ENCODE measurements at regions not wholly inside any gene's neighbourhood (a gene's known extent, or its start where the extent isn't known, plus 50 kb on each side); places are given as distances from the start of the nearest gene placed in this dataset.

GRCh38 chr3:106204160-106204868, 335.5 kb upstream of the CBLB start:
- H3K27ac ChIP-seq, result no peak overlapping the region
- DNase-seq (ENCODE audit: low spot score), result no peak
- TF ChIP-seq CTCF (IDR thresholded peaks at IDR 0.05), result no peak
- no peak overlapping the region for H3K4me3 ChIP-seq

- Histone ChIP-seq H3K27ac (no peak overlapping the region), H3K4me3 (no peak overlapping the region)
- DNase-seq (ENCODE audit: low spot score), result no peak
- no peak for TF ChIP-seq CTCF (IDR thresholded peaks at IDR 0.05)
Measured at GRCh38 chr3:106206146-106206545, 337.3 kb upstream of the CBLB start.

- H3K27ac ChIP-seq, result no peak overlapping the region
- no peak overlapping the region for H3K4me3 ChIP-seq
- no peak for DNase-seq (ENCODE audit: low spot score)
- TF ChIP-seq CTCF (IDR thresholded peaks at IDR 0.05), result no peak
Measured at GRCh38 chr3:106206613-106207012, 337.8 kb upstream of the CBLB start.

GRCh38 chr3:106208251-106208650, 339.4 kb upstream of the CBLB start:
- TF ChIP-seq CTCF (IDR thresholded peaks at IDR 0.05), result no peak
- H3K4me3 ChIP-seq, result no peak overlapping the region
- no peak overlapping the region for H3K27ac ChIP-seq
- DNase-seq (ENCODE audit: low spot score), result no peak

- TF ChIP-seq CTCF (IDR thresholded peaks at IDR 0.05), result no peak
- Histone ChIP-seq H3K4me3 (no peak overlapping the region), H3K27ac (no peak overlapping the region)
- DNase-seq (ENCODE audit: low spot score), result no peak
Measured at GRCh38 chr3:106208967-106209366, 340.2 kb upstream of the CBLB start.

- no peak overlapping the region for H3K4me3 ChIP-seq
- no peak for DNase-seq (ENCODE audit: low spot score)
- H3K27ac ChIP-seq, result no peak overlapping the region
- no peak for TF ChIP-seq CTCF (IDR thresholded peaks at IDR 0.05)
Measured at GRCh38 chr3:106209482-106209881, 340.7 kb upstream of the CBLB start.

- H3K27ac ChIP-seq, result no peak overlapping the region
- no peak overlapping the region for H3K4me3 ChIP-seq
- no peak for DNase-seq (ENCODE audit: low spot score)
- TF ChIP-seq CTCF (IDR thresholded peaks at IDR 0.05), result no peak
Measured at GRCh38 chr3:106210923-106211322, 342.1 kb upstream of the CBLB start.
